EL (cell line): ENCODE measurements at regions not wholly inside any gene's neighbourhood (a gene's known extent, or its start where the extent isn't known, plus 50 kb on each side); places are given as distances from the start of the nearest gene placed in this dataset.
A peak's percentile ranks its signal among the peaks of the same experiment; 100 is the strongest.

Source experiments
- DNase-seq: peaks from one replicate; pipeline ENCODE4 v3.0.0-alpha.2; 2016

DNA sequence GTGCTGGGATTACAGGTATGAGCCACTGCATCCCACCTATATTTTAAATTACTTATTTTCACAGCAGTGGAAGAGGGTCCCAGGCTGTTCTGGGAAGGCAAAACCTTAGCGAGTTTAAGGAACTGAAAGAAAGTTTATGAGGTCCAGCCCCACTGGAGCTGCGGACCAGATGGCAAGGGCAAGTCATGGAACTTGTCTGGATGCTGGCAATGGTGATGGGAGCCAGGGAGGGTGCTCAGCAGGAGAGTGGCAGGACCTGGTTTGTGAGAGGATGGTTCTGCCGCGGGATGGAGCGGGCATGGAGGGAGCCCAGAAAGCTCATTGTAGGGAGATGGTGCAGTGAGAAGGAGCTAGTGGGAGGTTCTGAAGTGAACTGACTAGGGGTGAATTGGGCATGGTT is 50.6 kb upstream of the SLC45A1 start:
- DNase-seq: no peak

GRCh38 chr1:8266436-8267165 is 51.3 kb upstream of the SLC45A1 start:
- no peak for DNase-seq

DNA sequence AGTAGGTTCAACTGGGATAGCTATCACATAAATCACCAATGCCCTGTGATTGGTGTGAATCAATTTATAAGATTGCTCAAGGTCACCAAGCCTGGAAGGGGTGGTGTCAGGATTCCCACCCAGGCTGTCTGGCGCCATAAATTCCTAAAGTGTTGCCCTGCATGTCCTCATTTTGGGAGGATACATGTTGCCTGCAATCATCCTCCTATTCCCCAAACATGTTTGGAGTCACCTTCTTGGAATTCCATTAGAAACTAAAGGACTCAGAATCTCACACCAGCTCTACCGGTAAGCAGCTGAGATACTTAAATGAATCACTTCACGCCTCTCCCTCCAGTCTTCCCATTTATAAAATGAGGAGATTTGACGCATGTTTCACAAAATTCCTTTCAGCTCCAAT is 54.1 kb upstream of the SLC45A1 start:
- no peak for DNase-seq

- no peak for DNase-seq
These were observed 56.5 kb upstream of the SLC45A1 start for GRCh38 chr1:8261398-8261762.

DNA sequence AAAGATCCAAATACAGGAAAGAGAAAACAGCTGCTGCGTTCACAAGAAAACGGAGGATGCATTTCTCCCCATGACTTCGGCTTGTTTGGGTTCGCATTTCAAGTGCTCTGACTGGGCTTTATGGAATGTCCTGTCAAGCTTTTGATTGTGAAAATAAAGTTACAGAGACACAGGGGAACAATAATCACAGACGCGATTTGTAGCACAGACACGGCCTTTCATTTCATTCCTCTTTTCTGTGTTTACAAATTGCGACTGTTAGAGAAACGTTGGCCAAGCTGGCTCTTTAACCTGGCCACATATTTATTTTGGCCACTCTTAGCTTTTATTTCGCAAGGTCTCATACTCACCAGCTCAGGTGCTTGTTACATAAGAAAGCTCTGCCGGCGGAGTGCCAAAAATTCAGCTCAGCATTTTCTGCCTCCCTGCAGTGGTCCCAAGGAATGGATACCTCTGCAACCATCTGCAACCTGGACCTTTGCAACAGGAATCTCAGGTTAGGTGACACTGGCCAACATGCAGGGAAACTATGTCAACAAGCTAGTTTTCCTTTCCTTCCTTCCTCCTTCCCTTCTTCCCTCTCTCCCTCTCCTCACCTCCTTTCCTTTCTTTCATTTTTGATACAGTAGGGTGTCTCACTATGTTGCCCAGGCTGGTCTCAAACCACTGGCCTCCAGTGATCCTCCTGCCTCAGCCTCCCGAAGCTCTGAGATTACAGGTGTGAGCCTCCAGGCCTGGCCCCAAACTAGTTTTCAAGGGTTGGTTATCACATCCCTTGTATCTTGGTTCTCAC is 58.2 kb upstream of the SLC45A1 start:
- DNase-seq: peak; percentile 53

GRCh38 chr1:8257621-8258020 is 60.3 kb upstream of the SLC45A1 start:
- peak; percentile 41 for DNase-seq

- no peak for DNase-seq
These were observed 61.6 kb upstream of the SLC45A1 start for GRCh38 chr1:8256321-8256720.

GRCh38 chr1:8255712-8256111 is 62.2 kb upstream of the SLC45A1 start:
- no peak for DNase-seq

GRCh38 chr1:8252266-8252951 is 65.5 kb upstream of the SLC45A1 start:
- DNase-seq: no peak

DNA sequence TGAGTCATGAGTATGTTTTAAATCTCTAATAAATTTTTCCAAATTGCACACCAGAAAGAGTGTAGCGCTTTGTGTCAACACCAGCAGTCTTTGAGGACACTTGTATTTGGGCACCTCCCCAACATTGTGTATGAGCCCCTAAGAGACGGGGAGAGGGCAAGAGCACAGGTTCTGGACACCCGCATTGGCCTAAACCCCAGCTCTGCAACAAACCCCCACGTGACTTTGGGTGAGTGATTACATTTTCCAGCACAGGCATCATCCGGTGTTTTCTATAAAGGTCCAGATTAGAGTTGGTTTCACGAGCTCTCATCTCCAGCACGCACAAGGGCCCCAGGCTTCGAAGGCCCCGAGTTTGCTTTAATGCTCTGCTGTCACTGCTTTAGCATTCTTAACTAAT is 66.3 kb upstream of the SLC45A1 start:
- no peak for DNase-seq

GRCh38 chr1:8249838-8250237 is 68.1 kb upstream of the SLC45A1 start:
- DNase-seq: no peak

DNA sequence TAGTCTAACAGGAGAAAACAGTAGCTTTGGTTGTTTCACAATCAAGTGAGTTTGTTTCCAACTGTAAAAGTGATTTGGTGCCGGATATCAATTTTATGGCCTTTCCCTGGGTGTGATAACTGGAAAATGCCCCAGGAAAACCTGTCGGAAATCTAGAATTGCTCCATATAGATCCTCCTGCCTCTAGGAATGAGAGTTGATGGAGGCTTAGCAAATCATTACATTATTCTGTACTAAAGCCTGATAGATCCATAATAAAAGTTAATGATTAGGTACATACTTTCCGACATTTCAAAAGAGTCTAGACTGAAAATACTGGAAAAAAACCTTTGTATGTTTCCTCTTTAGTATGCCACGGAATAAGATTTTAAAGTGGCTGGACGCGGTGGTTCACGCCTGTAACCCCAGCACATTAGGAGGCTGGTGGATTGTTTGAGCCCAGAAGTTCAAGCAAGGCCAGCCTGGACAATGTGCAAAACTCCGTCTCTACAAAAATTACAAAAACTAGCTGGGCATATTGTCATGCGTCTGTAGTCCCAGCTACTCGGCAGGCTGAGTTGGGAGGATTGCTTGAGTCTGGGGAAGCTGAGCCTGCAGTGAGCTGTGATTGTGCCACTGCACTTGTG is 70.0 kb upstream of the SLC45A1 start:
- no peak for DNase-seq

DNA sequence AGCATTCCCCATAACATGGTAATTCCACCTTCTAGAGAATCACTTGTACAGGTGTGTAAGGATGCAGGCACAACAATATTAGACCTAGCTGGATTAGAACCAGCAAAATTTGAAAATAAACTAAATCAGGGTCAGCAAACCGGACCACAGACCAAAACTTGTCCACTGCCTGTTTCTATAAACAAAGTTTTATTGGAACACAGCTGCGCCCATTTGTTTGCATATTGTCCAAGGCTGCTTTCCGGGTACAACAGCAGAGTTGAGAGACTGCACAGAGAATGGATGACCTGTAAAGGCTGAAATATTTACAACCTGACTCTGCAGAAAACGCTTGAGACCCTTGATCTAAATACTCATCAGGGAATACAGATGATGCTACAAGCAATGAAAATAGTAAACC is 73.6 kb upstream of the SLC45A1 start:
- no peak for DNase-seq

DNA sequence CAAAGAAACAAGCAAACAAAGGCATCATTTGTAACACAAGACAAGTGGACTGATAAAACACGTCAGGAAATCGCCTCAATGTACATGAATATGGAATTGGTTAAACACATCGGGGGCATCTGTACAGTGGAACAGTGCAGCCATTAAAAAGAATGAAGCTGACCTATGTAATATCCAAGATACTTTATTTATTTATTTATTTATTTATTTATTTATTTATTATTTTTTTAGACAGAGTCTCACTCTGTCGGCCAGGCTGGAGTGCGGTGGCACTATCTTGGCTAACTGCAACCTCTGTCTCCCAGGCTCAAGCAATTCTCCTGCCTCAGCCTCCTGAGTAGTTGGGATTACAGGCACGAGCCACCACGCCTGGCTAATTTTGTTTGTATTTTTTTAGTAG is 75.4 kb upstream of the SLC45A1 start:
- no peak for DNase-seq

DNA sequence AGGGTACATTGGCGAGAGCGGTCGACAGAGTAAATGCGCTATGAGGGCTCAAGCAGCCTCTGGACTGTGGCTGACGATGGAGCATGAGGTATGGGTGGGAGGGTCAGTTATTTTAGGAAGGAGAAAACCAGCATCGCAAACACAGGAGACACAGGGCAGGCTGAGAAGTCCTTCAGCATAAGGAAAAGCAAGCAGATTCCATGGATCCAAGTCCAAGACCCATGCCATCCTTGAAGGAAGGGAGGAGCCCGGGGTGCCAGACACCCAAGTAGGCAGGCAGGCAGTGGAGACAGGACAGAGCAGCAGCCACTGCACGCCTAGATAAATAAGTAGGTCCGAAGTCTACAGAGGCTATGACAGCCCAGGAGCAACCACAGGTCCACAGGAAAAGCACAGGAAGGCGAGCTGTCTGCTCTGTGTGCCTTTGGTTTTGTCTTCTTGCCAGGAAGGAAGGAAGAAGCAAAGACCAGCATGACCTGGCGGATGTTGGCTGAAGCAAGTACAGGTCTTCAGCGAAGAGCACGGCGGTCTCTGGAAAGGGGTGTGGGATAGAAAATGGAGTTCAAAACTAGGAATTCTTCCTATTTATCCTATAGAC is 76.4 kb upstream of the SLC45A1 start:
- no peak for DNase-seq

DNA sequence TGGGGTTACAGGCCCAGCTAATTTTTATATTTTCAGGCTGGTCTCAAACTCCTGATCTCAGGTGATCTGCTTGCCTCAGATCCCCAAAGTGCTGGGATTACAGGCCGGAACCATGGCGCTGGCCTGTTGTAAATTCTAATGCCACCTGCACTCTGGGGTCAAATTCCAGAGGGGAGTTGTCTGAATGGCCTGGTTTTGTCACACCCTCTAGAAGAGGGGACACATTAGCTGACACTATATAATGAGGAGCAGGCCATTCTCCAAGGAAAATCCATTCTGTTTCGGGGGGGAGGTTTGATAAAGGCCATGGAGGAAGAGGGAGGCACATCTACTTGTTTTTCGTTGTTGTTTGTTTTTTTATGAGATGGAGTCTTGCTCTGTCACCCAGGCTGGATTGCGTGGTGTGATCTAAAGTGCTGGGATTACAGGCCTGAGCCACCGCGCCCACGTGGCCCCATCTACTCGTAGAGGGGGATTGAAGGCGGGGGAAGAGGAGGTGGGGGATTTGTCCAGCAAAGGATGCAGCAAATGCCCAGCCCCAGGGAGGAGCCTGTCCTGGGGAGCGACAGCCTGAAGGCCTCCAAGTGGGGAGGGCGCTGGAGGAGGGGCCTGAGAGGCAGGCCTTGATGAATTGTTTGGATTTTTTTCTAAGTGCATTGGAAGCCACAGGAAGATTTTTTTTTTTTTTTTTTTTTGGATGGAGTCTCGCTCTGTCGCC is 78.4 kb upstream of the SLC45A1 start:
- DNase-seq: no peak

DNA sequence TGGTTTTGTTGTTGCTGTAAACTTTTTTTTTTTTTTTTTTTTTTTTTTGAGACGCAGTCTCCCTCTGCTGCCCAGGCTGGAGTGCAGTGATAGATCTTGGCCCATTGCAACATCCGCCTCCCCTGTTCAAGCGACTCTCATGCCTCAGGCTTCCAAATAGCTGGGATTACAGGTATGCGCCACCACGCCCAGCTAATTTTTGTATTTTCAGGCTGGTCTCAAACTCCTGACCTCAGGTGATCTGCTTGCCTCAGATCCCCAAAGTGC is 78.9 kb upstream of the SLC45A1 start:
- peak; percentile 47 for DNase-seq

- peak; percentile 91 for DNase-seq
These were observed 79.5 kb upstream of the SLC45A1 start for GRCh38 chr1:8238141-8239038.

DNA sequence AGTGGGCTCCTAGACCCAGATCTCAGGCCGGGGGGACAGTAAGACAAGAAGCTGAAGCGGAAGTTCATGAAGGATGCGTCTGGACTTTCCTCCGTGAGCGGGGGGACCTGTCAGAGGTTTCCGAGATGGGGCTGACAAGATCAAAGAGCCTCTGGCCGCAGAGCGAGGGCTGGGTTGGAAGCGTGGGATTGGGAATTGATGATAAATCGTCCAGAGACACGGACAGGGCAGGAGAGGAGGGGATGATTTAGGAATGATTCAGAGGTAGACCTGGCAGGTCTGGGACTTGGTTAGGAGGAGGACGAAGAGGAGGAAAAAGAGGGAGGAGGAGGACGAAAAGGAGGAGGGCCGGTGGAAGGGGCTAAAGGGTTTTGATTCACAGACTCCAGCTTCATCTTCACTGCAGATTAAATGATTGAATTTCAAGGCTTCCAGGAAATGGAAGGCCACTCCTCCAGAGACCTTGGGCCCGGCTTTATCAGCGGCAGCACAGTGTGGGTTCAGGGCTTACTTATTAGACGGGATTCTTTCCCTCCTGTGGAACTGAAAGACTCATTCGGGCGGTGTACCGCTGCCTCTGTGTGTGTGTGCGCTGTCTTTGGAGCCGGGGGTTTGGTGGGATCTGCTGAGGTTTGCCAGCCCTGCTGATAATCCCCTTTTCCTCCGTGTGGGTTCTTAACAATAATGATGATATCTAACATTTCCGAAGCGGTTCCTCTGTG is 85.7 kb upstream of the SLC45A1 start:
- DNase-seq: no peak

- no peak for DNase-seq
These were observed 87.7 kb upstream of the SLC45A1 start for GRCh38 chr1:8230292-8230621.

- no peak for DNase-seq
These were observed 89.7 kb upstream of the SLC45A1 start for GRCh38 chr1:8228253-8228652.
